Panc1 (cell line): ENCODE measurements at regions not wholly inside any gene's neighbourhood (a gene's known extent, or its start where the extent isn't known, plus 50 kb on each side); places are given as distances from the start of the nearest gene placed in this dataset.

Experiments
- ATAC-seq: fragments of 200-7000 bp; cut with Tn5 transposase; 2 replicates; pipeline ENCODE4 v1.9.1; 2020; ENCODE audit warnings: mild to moderate bottlenecking, moderate library complexity
- BruUV-seq: library from RNA; stranded (reverse); fragments of 400-500 nt; replicated peaks from 2 replicates; lab custom pipeline; 2021; lab: Mats Ljungman, UMichigan
- CTCF ChIA-PET: fragments of 300-600 bp; sonication (Branson Sonifier 250); formaldehyde crosslinking; loops from one replicate; lab custom pipeline; 2022; ENCODE audit warnings: antibody characterized with exemption; lab: Charles Lee
- POLR2A ChIA-PET: fragments of 300-600 bp; sonication (Branson Sonifier 250); formaldehyde crosslinking; loops from one replicate; lab custom pipeline; 2022; ENCODE audit warnings: antibody characterized with exemption; lab: Charles Lee
- DNase-seq: peaks from one replicate; pipeline ENCODE4 v3.0.0-alpha.2; 2010; ENCODE audit warnings: low read depth, low spot score
- H3K27ac ChIP-seq: 2 replicates; pipeline ENCODE4 v1.5.1; 2011; ENCODE audit warnings: mild to moderate bottlenecking, low read length, inconsistent platforms
- H3K27me3 ChIP-seq: fragments of 200-500 bp; sonication (Bioruptor generic); 2 replicates; pipeline ENCODE4 v1.6.0; 2014; ENCODE audit warnings: low read length, inconsistent platforms; ENCODE audit not compliant: control insufficient read depth, insufficient read depth
- H3K36me3 ChIP-seq: fragments of 200-500 bp; sonication (Bioruptor generic); 2 replicates; pipeline ENCODE4 v1.5.1; 2014; ENCODE audit warnings: inconsistent platforms, mild to moderate bottlenecking, low read length, moderate library complexity; ENCODE audit not compliant: control insufficient read depth, insufficient read depth
- H3K4me1 ChIP-seq: 2 replicates; pipeline ENCODE4 v1.5.1; 2011; ENCODE audit warnings: inconsistent platforms, mild to moderate bottlenecking, low read length, moderate library complexity; ENCODE audit not compliant: control insufficient read depth, insufficient read depth
- H3K4me3 ChIP-seq, 2 experiments: 2 replicates each; pipeline ENCODE4 v1.5.1; 2011 to 2012; ENCODE audit warnings: low read depth in 2 of 2, low read length in 2 of 2, mild to moderate bottlenecking in 2 of 2, inconsistent platforms in 1 of 2, moderate library complexity in 1 of 2
- H3K9me3 ChIP-seq: fragments of 200-500 bp; sonication (Bioruptor generic); 2 replicates; pipeline ENCODE4 v1.5.1; 2014; ENCODE audit warnings: low read depth, mild to moderate bottlenecking, inconsistent platforms, low read length, moderate library complexity; ENCODE audit not compliant: control insufficient read depth, insufficient read depth
- CTCF ChIP-seq: fragments of 450-650 bp; IDR thresholded peaks from 2 replicates; pipeline ENCODE4 v1.5.1; 2017; ENCODE audit warnings: mild to moderate bottlenecking
- POLR2AphosphoS5 ChIP-seq: IDR thresholded peaks from 2 replicates; pipeline ENCODE4 v1.6.1; 2012; ENCODE audit warnings: mild to moderate bottlenecking, low read depth, low read length, moderate library complexity
- REST ChIP-seq, 2 experiments: IDR thresholded peaks; 2 replicates each; pipeline ENCODE4 v1.6.1; 2011 to 2012; ENCODE audit warnings: low read depth in 2 of 2, control low read depth in 1 of 2, low read length in 1 of 2, mild to moderate bottlenecking in 1 of 2, moderate library complexity in 1 of 2; ENCODE audit not compliant: insufficient read depth in 1 of 2
- SIN3A ChIP-seq: IDR thresholded peaks from 2 replicates; pipeline ENCODE4 v1.6.1; 2012; ENCODE audit warnings: low read depth, mild to moderate bottlenecking, low read length, moderate library complexity, borderline replicate concordance; ENCODE audit not compliant: insufficient read depth
- TCF7L2 ChIP-seq: IDR thresholded peaks from 2 replicates; pipeline ENCODE4 v1.6.1; 2011; ENCODE audit warnings: mild to moderate bottlenecking, low read depth, low read length, inconsistent platforms
- in situ Hi-C: cut with HindIII; loops from 2 replicates; pipeline ENCODE4 v1.10.0; 2016; ENCODE audit warnings: low sequenced_read_pairs, low pct_unique_long_range_greater_than_20kb
- intact Hi-C: fragments of 100-400 bp; cut with micrococcal nuclease; formaldehyde crosslinking; loops from one replicate; pipeline ENCODE4 v1.10.0; 2022; ENCODE audit not compliant: unreplicated experiment

GRCh38 chr5:54645882-54646355 is 128.4 kb downstream of the SNX18 start:
- intact Hi-C loops = no loop called here
- BruUV-seq = no TSS peak
- ATAC-seq (no peak), DNase-seq (no peak)
- H3K4me3 ChIP-seq = no peak overlapping the region
- no peak overlapping the region for H3K27ac ChIP-seq
- H3K27me3 ChIP-seq = no peaks in the 10 kb centered on the region
- POLR2A ChIA-PET = no interaction called here
- CTCF ChIA-PET = no interaction called here
- H3K36me3 ChIP-seq = no peaks in the 10 kb centered on the region
- no peaks in the 10 kb centered on the region for H3K9me3 ChIP-seq
- in situ Hi-C loops = no loop called here
- no peak for TF ChIP-seq TCF7L2
- TF ChIP-seq SIN3A = no peak
- TF ChIP-seq CTCF = no peak
- TF ChIP-seq POLR2AphosphoS5 = no peak
- H3K4me1 ChIP-seq = no peaks in the 10 kb centered on the region

GRCh38 chr5:54644226-54644625 is 126.7 kb downstream of the SNX18 start:
- Histone ChIP-seq H3K27me3 (no peaks in the 10 kb centered on the region), H3K36me3 (no peaks in the 10 kb centered on the region), H3K27ac (no peak overlapping the region), H3K4me1 (no peaks in the 10 kb centered on the region), H3K4me3 (no peak overlapping the region), H3K9me3 (no peaks in the 10 kb centered on the region)
- no peak for TF ChIP-seq REST (IDR thresholded peaks at IDR 0.05; ENCODE audit: insufficient read depth in 1 of 2, low read depth in 2 of 2, low read length in 1 of 2)
- TF ChIP-seq CTCF = no peak
- TF ChIP-seq POLR2AphosphoS5 = no peak
- no peak for TF ChIP-seq SIN3A
- TF ChIP-seq TCF7L2 = no peak
- no TSS peak for BruUV-seq
- intact Hi-C loops = no loop called here
- CTCF ChIA-PET = no interaction called here
- POLR2A ChIA-PET = no interaction called here
- DNase-seq = no peak
- ATAC-seq = no peak
- in situ Hi-C loops = no loop called here
